Stimulated activated CD4-positive, alpha-beta T cell treated with anti-CD3 and anti-CD28 coated beads, TNF-alpha, amount 100 ng/mL, for 48 hours (primary cell): ENCODE measurements at regions not wholly inside any gene's neighbourhood (a gene's known extent, or its start where the extent isn't known, plus 50 kb on each side); places are given as distances from the start of the nearest gene placed in this dataset.

ENCODE experiments used
- DNase-seq, 3 donors: peaks; one replicate each; pipeline ENCODE4 v3.0.0-alpha.2; 2020; ENCODE audit warnings: low read depth in 3 of 3

GRCh38 chr12:77723308-77723707, 107.4 kb upstream of the NAV3 start:
- DNase-seq, result no peak

GRCh38 chr12:77722536-77722935, 108.2 kb upstream of the NAV3 start:
- DNase-seq, result no peak

- DNase-seq, result no peak
Measured at GRCh38 chr12:77720258-77720657, 110.4 kb upstream of the NAV3 start.

GRCh38 chr12:77710209-77710608, 120.5 kb upstream of the NAV3 start:
- no peak for DNase-seq

GRCh38 chr12:77697126-77697525, 133.6 kb upstream of the NAV3 start:
- DNase-seq, result no peak

DNA sequence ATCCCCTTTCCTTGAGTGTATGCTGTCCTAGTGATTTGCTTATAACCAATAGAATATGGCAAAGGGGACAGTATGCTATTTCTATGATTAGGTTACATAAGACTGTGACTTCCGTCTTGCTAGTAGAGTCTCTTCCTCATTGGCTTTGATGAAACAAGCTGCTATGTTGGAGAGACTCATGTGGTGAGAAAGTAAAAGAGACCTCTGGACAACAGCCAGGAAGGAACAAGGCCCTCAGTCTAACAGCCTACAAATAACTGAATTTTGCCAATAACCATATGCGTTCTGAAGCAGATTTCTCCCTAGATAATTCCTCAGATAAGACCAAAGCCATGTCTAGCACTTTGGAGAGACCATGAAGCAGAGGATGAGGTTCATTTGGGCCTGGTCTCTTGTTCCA, 134.5 kb upstream of the NAV3 start:
- DNase-seq, result no peak

DNA sequence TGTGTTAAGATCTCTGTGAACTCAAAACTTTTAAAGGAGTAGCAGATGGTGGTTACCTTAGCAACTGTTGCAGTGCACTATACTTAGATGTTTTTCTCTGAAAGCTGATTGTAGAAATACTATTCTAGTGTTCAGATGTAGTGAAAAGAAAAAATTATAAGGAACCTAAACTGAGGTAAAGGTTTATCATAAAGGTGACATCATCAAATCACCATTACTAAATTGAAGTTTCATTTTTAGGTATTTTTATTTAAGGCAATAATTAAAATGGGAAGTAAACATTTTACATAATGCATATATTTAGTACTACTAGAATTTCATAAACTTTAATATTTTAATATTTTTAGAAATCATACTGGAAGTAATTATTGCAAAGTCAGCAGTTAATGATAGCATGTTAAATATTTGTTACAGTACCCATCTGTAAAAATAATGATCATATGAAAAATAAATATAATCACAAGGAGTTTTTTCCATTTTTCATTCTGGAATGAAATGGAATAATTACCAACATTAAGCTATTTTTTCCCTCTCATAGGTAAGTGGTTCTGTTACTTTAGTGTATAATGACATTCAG, 141.1 kb upstream of the NAV3 start:
- DNase-seq, result no peak

GRCh38 chr12:77687321-77687720, 143.4 kb upstream of the NAV3 start:
- no peak for DNase-seq

DNA sequence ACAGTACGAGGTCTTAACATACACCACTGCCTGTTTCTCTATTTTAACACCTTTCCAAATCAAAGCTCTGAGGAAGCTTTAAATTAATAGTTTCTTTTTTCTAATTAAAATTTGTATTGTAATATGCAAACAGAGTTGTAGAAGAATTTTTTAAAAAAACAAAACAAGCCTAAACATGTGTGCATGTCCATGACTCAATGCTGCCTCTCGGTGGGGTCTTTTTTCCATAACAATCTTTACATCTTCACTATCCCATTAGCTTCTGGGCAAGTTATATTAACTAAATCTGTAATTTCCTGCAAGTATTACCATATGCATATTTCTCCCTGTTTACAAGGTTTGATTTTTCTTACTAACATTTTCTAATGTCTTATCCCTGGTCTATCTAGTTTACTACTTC, 143.9 kb upstream of the NAV3 start:
- no peak for DNase-seq

DNA sequence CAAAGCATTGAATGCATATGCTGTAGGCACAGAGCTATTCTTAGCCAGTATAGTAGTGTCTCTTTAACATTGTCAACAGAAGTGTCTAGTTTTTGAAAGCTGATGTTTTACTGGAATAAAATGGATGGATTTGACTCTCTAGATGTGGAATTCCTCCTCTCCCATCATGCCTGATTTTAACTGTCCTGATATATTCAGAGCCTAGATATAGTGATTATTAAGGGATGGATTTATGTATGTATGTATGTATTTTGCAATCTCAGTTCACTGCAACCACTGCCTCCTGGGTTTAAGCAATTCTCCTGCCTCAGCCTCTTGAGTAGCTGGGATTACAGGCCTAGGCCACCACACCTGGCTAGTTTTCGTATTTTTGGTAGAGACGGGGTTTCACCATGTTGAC, 144.8 kb upstream of the NAV3 start:
- DNase-seq, result no peak

DNA sequence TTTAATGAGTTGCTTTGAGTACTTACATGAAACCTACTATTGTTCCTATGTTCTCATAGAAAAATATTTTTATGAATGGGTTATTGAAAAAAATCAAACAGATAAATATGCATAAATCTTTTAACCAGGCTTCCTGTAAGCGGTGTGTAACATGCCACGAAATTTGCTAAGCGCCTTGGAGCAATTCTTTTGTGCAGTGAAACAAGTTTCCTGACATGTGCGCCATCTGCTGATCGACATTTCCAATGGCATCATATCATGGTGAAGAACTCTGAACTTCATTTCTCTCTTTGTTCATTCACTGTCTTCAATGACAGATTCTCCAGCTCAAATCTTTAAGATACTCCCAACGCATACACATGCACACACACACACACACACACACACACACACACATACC, 145.6 kb upstream of the NAV3 start:
- DNase-seq, result no peak

GRCh38 chr12:77682488-77682887, 148.2 kb upstream of the NAV3 start:
- DNase-seq, result no peak

DNA sequence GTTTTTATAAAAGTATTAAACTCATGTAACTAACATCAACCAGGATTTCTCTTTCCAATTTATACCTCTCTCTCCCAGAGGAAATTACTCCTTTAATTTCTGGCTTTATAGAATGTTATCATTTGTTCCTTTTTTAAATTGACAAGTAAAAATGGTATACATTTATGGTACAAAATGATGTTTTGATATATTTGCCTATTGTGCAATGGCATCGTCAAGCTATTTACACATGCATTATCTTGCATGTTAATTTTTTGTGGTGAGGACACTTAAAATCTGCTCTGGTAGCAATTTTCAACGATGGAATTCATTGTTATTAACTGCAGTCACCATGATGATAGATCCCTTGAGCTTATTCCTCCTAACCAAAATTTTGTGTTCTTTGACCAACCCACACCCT, 149.0 kb upstream of the NAV3 start:
- no peak for DNase-seq

DNA sequence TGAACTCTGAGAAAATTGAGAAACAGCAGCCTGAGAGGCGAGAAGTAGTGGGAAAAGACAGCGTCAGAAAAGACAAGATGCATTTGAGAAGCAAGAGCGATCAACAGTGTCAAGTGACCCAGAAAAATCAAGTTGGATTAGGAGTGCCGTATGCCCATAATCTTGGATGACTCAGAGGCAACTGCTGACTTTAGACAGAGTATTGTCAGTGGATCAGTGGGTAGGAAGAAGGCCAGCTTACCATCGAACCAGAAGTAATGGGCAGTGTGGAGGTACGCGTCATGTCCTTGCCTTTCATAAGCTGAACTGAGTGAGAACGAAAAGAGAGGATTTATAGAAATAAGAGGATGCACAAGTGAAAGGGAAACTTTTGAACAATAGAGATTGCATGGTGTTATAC, 151.0 kb upstream of the NAV3 start:
- DNase-seq, result no peak

DNA sequence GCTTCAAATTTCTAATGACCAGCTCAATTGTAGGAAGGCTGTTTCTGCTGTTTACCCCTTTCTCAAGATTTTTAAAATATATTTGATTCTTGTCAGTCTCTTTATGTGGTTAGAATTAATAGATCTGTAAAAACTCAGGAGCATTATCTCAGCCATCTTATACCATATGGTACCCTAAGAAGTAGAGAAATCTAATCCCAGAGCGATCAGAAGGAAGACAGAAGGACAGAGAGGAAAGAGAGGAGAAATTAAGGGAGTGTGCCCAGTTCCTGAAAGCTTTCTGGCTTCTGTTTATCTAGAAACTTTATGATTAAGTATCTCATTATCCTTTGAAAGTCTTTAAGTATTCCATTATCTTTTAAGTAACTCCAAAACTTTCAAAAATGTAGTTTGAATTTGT, 152.1 kb upstream of the NAV3 start:
- DNase-seq, result no peak

DNA sequence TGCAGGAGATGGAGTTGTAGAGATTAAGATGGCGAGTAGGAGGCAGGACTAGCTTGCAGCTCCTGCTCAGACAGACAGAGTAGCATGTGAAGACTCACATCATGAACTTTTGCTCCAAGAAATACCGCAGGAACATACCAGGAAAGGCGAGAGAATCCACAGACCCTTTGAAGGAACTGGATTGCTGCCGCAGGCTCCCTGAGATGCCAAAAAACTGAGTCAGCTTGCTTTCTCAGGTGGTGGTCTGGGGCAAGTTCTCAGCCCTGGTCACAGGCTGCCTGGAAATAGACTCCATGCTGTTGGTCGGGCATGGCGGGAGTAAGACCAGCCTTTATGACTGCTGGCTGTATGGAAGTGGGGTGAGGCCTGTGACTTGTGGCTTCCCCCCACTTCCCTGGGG, 163.6 kb upstream of the NAV3 start:
- DNase-seq, result no peak

DNA sequence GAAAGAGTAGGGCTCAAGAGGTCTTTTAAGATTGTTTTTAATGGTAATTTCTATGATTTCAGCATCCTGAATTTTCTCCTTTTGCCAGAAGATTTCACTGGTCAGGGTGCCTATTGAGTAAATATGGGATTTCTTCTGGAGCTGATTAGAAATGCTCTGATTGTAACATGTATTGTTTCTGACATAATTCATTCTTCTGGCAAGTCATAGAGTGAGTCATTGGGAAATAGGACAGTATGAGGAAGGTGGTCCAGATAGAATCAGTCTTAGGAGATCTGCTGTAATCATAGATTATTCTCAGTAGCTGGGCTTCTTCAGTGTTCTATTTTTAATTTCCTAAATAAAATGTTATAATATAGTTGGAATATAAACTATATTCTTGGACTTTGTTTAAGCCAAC, 182.0 kb upstream of the NAV3 start:
- no peak for DNase-seq

DNA sequence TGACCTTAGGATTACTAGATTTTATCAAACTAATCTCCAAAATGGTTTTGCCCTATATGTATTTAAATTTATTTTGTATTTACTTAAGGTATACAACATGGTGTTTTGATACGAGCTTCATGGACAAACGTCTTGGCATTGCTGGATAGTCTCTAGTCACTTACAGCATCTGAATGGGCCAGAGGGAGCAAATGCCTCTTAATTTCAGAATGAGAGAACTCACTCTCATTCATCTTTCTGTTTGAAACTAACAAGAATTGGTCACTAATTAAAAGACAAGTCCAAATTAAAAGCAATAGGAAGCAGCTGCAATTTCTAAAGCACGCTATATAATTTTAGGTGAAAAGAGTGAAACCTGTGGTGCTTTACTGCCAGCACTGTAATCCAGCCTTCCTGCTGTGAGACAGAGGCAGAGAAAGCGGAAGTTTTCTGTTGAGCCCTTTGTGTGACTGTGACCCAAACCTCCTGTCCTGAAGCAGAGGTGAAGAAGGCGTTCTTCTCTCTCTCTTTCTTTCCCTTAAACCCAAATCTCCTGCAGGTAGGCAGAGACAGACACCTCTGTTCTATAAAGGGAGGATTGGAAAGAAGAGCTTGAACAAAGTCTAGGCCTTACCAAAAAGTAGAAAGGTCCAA, 184.6 kb upstream of the NAV3 start:
- no peak for DNase-seq

GRCh38 chr12:77644915-77645605, 185.6 kb upstream of the NAV3 start:
- no peak for DNase-seq

DNA sequence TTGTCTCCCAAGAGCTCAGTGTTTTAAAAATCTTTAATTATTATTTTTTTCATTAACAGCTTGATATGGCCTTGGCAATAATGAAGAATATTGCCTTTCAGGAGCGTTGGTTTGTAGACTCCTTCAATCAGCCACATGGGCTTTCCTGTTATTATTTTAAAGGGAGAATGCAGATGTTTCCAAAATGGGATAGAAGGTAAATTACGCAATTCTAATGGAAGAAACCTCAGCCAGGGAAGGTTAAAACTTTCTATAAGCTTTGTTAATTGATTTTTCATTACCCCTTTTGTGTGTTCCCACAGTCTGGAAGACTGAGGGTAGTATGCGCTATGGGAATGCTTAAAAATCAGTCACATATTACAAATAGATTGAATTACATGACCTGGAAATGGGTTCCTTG, 188.4 kb upstream of the NAV3 start:
- no peak for DNase-seq

GRCh38 chr12:77640356-77640755, 190.3 kb upstream of the NAV3 start:
- no peak for DNase-seq

GRCh38 chr12:77630790-77631445, 199.8 kb upstream of the NAV3 start:
- DNase-seq, result no peak

- no peak for DNase-seq
Measured at GRCh38 chr12:77630344-77630743, 200.3 kb upstream of the NAV3 start.
